ENCODE measurements at regions not wholly inside any gene's neighbourhood (a gene's known extent, or its start where the extent isn't known, plus 50 kb on each side); places are given as distances from the start of the nearest gene placed in this dataset.

DNA sequence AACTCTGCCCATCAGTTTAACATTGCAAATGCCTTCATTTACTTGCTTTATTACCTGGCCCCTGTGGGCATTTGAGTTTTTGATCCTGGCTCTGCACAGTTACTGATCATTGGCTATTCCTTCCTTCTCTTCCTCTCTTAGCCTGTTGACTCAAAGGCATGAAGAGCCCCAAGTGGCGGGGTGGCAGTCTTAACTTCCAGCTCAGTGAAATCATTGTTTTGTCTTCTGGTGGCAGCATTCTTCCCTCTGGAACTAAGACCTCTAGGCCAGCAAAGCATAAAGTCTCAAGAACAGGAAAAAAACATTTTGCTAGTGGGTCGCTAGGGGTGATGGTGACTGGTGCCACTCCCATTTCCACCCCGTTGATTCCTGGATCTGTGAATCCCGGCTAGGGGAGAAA lies 52.3 kb upstream of the MRTFB start:
- no peak for TF ChIP-seq GATA2 (IDR thresholded peaks at IDR 0.05; ENCODE audit: low read depth, low read length)
- TF ChIP-seq GATA3 (IDR thresholded peaks at IDR 0.05; ENCODE audit: low read depth, low read length): no peak
